Ovary (tissue), 3 donors: ENCODE measurements at regions not wholly inside any gene's neighbourhood (a gene's known extent, or its start where the extent isn't known, plus 50 kb on each side); places are given as distances from the start of the nearest gene placed in this dataset.

Source experiments
- CTCF ChIP-seq, 3 donors: fragments of 450-650 bp in 2 of 3; fragments of 200-600 bp in 1 of 3; IDR thresholded peaks; one replicate each; pipeline versions ENCODE4 v1.5.1 to v1.8.0; 2016 to 2022; ENCODE audit warnings: antibody characterized with exemption in 3 of 3, mild to moderate bottlenecking in 1 of 3
- EP300 ChIP-seq: sonication (generic); formaldehyde crosslinking; IDR thresholded peaks from one replicate; pipeline ENCODE4 v1.6.1; 2017; ENCODE audit warnings: antibody characterized with exemption
- POLR2A ChIP-seq: fragments of 450-650 bp; IDR thresholded peaks from one replicate; pipeline ENCODE4 v1.6.1; 2017; ENCODE audit warnings: antibody characterized with exemption, mild to moderate bottlenecking, moderate library complexity
- donor health status: DM: no; HTN: no; CAD: no.

GRCh38 chr20:52524861-52525260 is 333.3 kb upstream of the ZFP64 start:
- TF ChIP-seq CTCF (IDR thresholded peaks at IDR 0.05) (no peak), POLR2A (no peak), EP300 (no peak)
